Esophagus (tissue), 2 donors: ENCODE measurements at regions not wholly inside any gene's neighbourhood (a gene's known extent, or its start where the extent isn't known, plus 50 kb on each side); places are given as distances from the start of the nearest gene placed in this dataset.

Source experiments
- H3K27ac ChIP-seq, 2 donors: one replicate each; pipeline ENCODE4 v1.5.1; 2013; ENCODE audit warnings: low read depth in 2 of 2, mild to moderate bottlenecking in 2 of 2, inconsistent platforms in 1 of 2, low read length in 1 of 2, moderate library complexity in 1 of 2
- H3K27me3 ChIP-seq, 2 donors: one replicate each; pipeline ENCODE4 v1.6.1; 2013; ENCODE audit warnings: low read length in 2 of 2, control low read depth in 1 of 2, mild to moderate bottlenecking in 1 of 2; ENCODE audit not compliant: insufficient read depth in 2 of 2, control insufficient read depth in 1 of 2
- H3K36me3 ChIP-seq, 2 donors: one replicate each; pipeline ENCODE4 v1.6.1; 2013; ENCODE audit warnings: low read length in 1 of 2; ENCODE audit not compliant: control insufficient read depth in 2 of 2, insufficient read depth in 2 of 2
- H3K4me1 ChIP-seq, 2 donors: one replicate each; pipeline ENCODE4 v1.6.1; 2013; ENCODE audit warnings: low read length in 1 of 2; ENCODE audit not compliant: control insufficient read depth in 2 of 2, insufficient read depth in 2 of 2
- H3K4me3 ChIP-seq, 2 donors: one replicate each; pipeline ENCODE4 v1.5.1; 2013; ENCODE audit warnings: low read length in 2 of 2, mild to moderate bottlenecking in 2 of 2, low read depth in 1 of 2, moderate library complexity in 1 of 2
- H3K9me3 ChIP-seq, 2 donors: one replicate each; pipeline ENCODE4 v1.6.1; 2013; ENCODE audit warnings: mild to moderate bottlenecking in 2 of 2, low read depth in 1 of 2, low read length in 1 of 2, moderate library complexity in 1 of 2; ENCODE audit not compliant: control insufficient read depth in 2 of 2, insufficient read depth in 1 of 2
- WGBS, 2 donors: extraction: QIAGEN DNeasy Blood & Tissue Kit; methylation state at CpG; one replicate each; pipeline ENCODE4 v1.1.7; 2013; 5-methylcytosine and 5-hydroxymethylcytosine counted together
- donor health status: healthy with polysubstance abuse.
- donor health status: Bipolar disorder and iron deficiency.

DNA sequence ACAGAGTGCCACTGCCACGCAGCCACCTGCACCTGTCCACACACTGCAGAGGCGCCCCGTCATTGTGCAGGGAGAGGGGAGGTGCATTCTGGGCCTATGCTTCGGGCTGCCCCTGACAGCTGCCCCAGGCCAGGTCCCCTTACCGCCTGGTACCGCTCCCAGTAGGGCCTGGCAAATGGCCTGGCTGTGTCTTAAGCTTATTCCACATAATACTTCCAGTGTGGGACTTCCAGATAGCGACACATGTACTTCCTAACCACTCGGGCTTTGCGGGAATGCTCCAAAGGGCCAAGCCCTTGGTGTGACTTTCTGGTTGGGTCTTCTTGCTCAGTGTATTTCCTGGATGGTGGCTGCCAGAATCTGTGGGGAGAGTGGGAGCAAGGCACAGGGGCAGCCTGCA lies 254.3 kb upstream of the CHRNA7 start:
- no peaks in the 10 kb centered on the region for H3K27me3 ChIP-seq
- peaks cover 0 to 4% of the 10 kb centered on the region in 2 donors for H3K9me3 ChIP-seq
- no peaks in the 10 kb centered on the region for H3K4me1 ChIP-seq
- H3K36me3 ChIP-seq: no peaks in the 10 kb centered on the region
- WGBS, 2 donors: 71 to 76% methylated on average over 9 of the region's 9 CpGs
- H3K27ac ChIP-seq: no peak overlapping the region
- H3K4me3 ChIP-seq: no peak overlapping the region

DNA sequence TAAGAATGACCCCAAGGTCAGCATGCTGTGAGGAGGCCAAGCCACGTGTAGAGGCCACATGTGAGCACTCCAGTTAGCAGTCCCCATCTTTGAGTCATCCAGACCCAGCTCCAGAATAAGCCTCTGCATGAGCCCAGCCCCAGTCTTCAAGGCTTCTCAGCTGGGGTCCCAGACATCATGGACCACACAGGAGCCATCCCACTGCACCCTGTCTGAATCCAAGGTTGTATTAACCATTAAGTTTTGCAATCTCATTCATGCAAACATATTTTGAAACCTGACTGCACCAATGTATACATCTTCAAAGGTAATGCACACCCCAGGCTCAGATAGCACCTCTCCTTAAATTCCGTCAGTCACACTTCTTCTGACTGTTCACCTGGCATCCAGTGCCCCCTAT lies 249.1 kb upstream of the CHRNA7 start:
- H3K9me3 ChIP-seq: peaks cover 0 to 4% of the 10 kb centered on the region in 2 donors
- peaks cover 0 to 2% of the 10 kb centered on the region in 2 donors for H3K4me1 ChIP-seq
- no peaks in the 10 kb centered on the region for H3K27me3 ChIP-seq
- 70 to 75% methylated on average over 2 of the region's 2 CpGs for WGBS, 2 donors
- no peak overlapping the region for H3K4me3 ChIP-seq
- no peak overlapping the region for H3K27ac ChIP-seq
- H3K36me3 ChIP-seq: no peaks in the 10 kb centered on the region

DNA sequence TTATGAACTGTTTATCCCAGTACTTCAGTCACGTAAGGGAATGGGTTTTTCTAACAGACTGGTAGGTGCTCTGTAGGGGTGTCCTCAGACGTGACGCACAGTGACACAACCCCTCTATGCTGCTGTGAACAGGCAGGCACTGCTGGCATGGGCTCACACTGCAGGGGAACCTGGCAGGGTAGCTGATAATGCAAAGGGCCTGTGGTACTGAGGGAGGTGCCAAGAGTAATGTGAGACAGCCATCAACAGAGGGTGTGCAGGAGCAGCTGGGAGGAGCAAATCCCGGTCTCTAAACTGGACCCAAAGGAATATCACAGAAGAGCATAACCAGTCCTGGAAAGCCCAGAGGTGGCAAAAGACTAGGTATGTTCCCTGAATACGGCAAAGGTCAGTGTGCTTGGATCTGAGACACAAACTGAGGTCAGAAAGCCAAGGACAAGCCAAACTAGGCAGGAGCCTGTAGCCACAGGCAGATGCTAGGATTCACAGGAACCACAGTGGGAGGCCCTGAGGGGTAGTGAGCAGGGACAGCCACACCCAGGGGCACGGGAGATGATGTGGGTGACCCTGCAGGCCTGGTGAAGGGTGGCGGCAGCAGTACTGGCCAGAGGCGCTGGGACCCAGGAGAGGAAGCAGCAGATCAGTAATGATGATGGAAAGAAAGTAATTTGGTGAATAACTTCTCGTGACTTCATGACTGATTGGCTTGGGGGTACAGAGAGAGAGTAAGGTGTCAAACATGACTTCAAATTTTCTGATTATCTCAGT lies 248.1 kb upstream of the CHRNA7 start:
- Histone ChIP-seq H3K4me3 (no peak overlapping the region), H3K36me3 (no peaks in the 10 kb centered on the region), H3K27ac (no peak overlapping the region), H3K4me1 (peaks cover 0 to 2% of the 10 kb centered on the region in 2 donors), H3K9me3 (peaks cover 0 to 4% of the 10 kb centered on the region in 2 donors), H3K27me3 (no peaks in the 10 kb centered on the region)
- 79% methylated on average over 9 of the region's 9 CpGs for WGBS, 2 donors

DNA sequence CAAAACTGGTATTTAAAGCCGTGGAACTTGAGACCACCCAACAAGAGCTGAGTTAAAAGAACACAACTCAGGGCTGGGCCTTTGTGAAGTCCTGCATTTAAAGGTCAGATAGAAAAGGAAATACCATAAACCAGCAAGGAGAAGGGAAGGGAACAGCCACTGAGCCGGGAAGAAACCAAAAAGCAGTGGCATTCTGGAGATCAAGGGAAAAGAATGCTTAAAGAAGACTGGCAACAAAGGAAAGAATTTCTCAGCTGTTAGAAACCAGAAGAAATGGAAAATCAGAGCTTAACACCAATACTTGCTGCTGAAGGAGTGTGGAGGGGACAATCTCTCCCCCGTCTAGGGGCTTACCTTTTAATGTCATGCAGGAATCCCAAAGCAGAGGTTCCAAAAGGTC lies 247.4 kb upstream of the CHRNA7 start:
- 65 to 66% methylated on average over 3 of the region's 3 CpGs for WGBS, 2 donors

DNA sequence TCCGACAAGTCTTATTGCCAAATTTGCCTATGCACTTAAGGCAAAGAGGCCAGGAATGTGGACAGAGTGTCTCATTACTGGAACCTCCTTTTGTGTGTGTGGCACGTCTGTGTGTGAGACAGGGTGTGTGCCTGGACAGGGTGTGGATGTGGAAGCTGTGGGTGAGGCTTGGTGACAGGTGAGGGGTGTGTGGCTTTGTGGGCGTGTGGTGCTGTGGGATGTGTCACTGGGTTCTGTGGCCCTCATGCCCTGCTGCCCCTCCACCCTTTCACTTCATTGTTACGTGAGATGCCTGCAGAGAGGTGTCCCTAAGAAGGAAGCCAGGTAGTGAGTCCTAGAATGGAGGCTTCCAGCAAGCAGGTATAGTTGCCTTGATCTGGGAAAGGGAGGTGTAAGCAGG lies 244.0 kb upstream of the CHRNA7 start:
- peaks cover 0 to 2% of the 10 kb centered on the region in 2 donors for H3K4me1 ChIP-seq
- H3K4me3 ChIP-seq: no peak overlapping the region
- no peaks in the 10 kb centered on the region for H3K9me3 ChIP-seq
- H3K36me3 ChIP-seq: no peaks in the 10 kb centered on the region
- H3K27ac ChIP-seq: no peak overlapping the region
- 76 to 80% methylated on average over 4 of the region's 4 CpGs for WGBS, 2 donors
- no peaks in the 10 kb centered on the region for H3K27me3 ChIP-seq

More for the DNA sequence above, 247.4 kb upstream of the CHRNA7 start:
- H3K4me1 ChIP-seq: peaks cover 0 to 2% of the 10 kb centered on the region in 2 donors
- H3K27me3 ChIP-seq: no peaks in the 10 kb centered on the region
- no peak overlapping the region for H3K4me3 ChIP-seq
- H3K36me3 ChIP-seq: no peaks in the 10 kb centered on the region
- H3K9me3 ChIP-seq: no peaks in the 10 kb centered on the region
- no peak overlapping the region for H3K27ac ChIP-seq

DNA sequence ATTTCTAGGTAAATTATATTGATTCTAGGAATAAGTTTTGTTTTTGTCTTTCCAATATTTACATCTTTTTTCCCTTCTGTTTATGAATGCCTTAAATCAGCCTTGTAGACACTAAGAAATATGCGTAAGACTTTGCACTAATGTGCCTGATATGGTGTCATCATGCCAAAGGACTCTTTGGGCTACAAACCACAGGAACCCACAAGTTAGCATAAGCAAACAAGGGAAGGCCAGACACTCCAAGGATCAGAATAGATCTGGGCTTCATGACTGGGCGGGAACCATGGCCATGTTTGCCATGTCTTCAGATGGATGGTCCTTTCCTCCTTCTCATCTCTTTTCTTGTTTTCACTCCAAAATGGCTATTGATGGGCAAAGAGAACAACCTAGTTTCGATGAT lies 242.2 kb upstream of the CHRNA7 start:
- no peaks in the 10 kb centered on the region for H3K4me1 ChIP-seq
- H3K36me3 ChIP-seq: no peaks in the 10 kb centered on the region
- no peaks in the 10 kb centered on the region for H3K27me3 ChIP-seq
- WGBS, 2 donors: 69 to 82% methylated on average over 3 of the region's 3 CpGs
- H3K27ac ChIP-seq: no peak overlapping the region
- no peak overlapping the region for H3K4me3 ChIP-seq
- no peaks in the 10 kb centered on the region for H3K9me3 ChIP-seq

DNA sequence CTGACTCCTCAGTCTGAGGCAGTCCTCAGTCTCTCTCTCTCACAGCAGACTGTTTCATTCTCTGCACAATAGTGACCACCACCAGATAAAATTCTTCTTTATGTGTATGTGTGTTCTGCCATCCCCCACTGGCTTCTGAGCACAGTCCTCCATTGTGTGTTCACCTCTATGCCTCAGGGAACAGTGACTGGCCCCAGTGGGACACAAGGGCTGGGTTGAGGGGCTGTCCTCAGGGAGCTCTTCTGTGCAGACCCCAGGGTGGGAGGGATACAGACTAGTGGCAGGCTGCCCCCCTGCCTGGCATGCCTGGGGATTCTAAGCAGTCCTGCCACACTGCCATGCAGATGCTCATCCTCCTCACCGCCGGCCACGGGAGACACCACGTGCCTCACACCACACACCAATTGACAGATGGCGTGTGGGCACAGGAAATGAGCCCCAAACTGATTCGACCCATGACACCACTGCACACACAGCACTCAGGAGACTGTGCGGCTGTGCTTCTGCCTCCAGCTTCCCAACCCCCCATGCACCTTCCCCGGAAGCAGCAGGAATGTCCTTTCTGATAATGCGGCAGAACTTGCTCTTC lies 237.6 kb upstream of the CHRNA7 start:
- H3K4me3 ChIP-seq: no peak overlapping the region
- 76 to 81% methylated on average over 9 of the region's 9 CpGs for WGBS, 2 donors
- H3K9me3 ChIP-seq: no peaks in the 10 kb centered on the region
- H3K36me3 ChIP-seq: no peaks in the 10 kb centered on the region
- H3K27ac ChIP-seq: no peak overlapping the region
- no peaks in the 10 kb centered on the region for H3K4me1 ChIP-seq
- no peaks in the 10 kb centered on the region for H3K27me3 ChIP-seq

DNA sequence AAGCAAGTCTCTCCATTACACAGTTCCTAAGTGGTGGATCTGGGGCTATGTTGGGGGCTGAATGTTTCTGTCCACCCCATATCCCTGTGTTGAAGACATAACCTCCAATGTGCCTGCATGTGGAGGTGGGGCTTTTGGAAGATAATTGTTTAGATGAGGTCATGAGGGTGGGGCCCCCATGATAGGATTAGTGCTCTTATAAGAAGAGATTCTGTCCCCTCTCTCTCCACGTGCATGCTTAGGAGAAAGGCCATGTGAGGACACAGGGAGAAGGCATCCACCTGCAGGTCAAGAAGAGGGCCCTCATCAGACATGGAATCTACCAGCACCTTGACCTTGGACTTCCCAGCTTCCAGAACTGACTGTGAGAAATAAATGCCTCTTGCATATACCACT lies 231.0 kb upstream of the CHRNA7 start:
- Histone ChIP-seq H3K9me3 (no peaks in the 10 kb centered on the region), H3K27ac (no peak overlapping the region), H3K4me3 (no peak overlapping the region), H3K4me1 (no peaks in the 10 kb centered on the region), H3K27me3 (no peaks in the 10 kb centered on the region), H3K36me3 (no peaks in the 10 kb centered on the region)
- 60 to 75% methylated on average over 1 of the region's 1 CpG for WGBS, 2 donors

DNA sequence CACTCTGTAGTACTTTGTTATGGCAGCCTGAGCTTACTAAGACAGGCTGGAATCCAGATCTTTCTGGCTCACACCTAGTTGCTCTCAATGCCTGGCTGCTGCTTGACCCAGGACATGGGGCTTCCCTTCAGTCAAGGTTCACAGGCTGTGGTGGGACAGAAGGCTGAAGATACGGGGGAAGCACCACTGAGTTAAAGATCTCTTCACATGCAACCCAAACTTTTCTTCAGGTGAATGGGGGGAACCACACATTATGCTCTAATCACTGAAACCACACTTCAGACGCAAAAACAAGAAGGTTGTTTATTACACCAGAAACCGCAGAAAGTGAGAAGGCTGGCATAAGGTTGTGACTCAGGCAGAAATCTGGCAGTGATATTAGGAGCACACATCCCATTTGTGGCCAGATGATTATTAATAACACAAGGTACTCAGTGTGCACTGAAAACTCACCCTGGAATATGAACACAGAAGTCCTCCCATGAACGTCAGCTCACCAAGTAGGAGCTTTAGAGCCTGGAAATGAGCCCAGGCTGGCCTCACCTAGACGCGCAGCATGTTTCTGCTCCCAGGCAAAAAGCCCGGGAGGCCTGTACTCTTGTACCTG lies 230.5 kb upstream of the CHRNA7 start:
- no peak overlapping the region for H3K27ac ChIP-seq
- no peaks in the 10 kb centered on the region for H3K36me3 ChIP-seq
- no peaks in the 10 kb centered on the region for H3K27me3 ChIP-seq
- no peak overlapping the region for H3K4me3 ChIP-seq
- H3K4me1 ChIP-seq: no peaks in the 10 kb centered on the region
- no peaks in the 10 kb centered on the region for H3K9me3 ChIP-seq
- 88 to 95% methylated on average over 7 of the region's 7 CpGs for WGBS, 2 donors
